ENCODE measurements at regions not wholly inside any gene's neighbourhood (a gene's known extent, or its start where the extent isn't known, plus 50 kb on each side); places are given as distances from the start of the nearest gene placed in this dataset.

- no peak for DNase-seq (ENCODE audit: low spot score)
- H3K9me3 ChIP-seq (ENCODE audit: control insufficient read depth in 4 of 4, low read length in 3 of 4): peaks cover 5 to 18% (median 8%) of the 10 kb centered on the region in 4 donors
- H3K9ac ChIP-seq (ENCODE audit: low read depth in 1 of 2, low read length in 2 of 2): no peak overlapping the region
- H3K4me1 ChIP-seq (ENCODE audit: control insufficient read depth in 4 of 4, insufficient read depth in 4 of 4, low read length in 3 of 4): no peaks in the 10 kb centered on the region
- no peaks in the 10 kb centered on the region for H3K36me3 ChIP-seq (ENCODE audit: control insufficient read depth in 4 of 4, insufficient read depth in 3 of 4, low read depth in 1 of 4, low read length in 3 of 4)
- no peak overlapping the region for H3K27ac ChIP-seq (ENCODE audit: low read depth in 1 of 2, low read length in 2 of 2)
- no peak overlapping the region for H3K4me3 ChIP-seq (ENCODE audit: low read depth in 1 of 3, low read length in 3 of 3)
- no peak for TF ChIP-seq FOXA1 (IDR thresholded peaks at IDR 0.05)
- no peak for TF ChIP-seq ZBTB33 (IDR thresholded peaks at IDR 0.05)
- no peak for TF ChIP-seq JUND (IDR thresholded peaks at IDR 0.05)
- TF ChIP-seq FOXA2 (IDR thresholded peaks at IDR 0.05): no peak
- TF ChIP-seq MAX (IDR thresholded peaks at IDR 0.05): no peak
- no peak for TF ChIP-seq CTCF (IDR thresholded peaks at IDR 0.05; ENCODE audit: low read depth, low read length, missing input control)
- no peak for TF ChIP-seq NR2F2 (IDR thresholded peaks at IDR 0.05)
- TF ChIP-seq RAD21 (IDR thresholded peaks at IDR 0.05): no peak
- no peak for TF ChIP-seq YY1 (IDR thresholded peaks at IDR 0.05)
- no peak for TF ChIP-seq HNF4A (conservative IDR thresholded peaks at IDR 0.05)
- no peak for TF ChIP-seq TAF1 (conservative IDR thresholded peaks at IDR 0.05)
- TF ChIP-seq EGR1 (IDR thresholded peaks at IDR 0.05; ENCODE audit: low read depth in 2 of 2): no peak
- no peak for TF ChIP-seq HNF4G (IDR thresholded peaks at IDR 0.05)
- TF ChIP-seq ATF3 (IDR thresholded peaks at IDR 0.05): no peak
- no peak for TF ChIP-seq SP1 (IDR thresholded peaks at IDR 0.05)
- TF ChIP-seq RXRA (IDR thresholded peaks at IDR 0.05): no peak
- H3K27me3 ChIP-seq (ENCODE audit: control insufficient read depth in 4 of 4, insufficient read depth in 4 of 4, low read length in 3 of 4): peaks cover 0 to 2% (median 0%) of the 10 kb centered on the region in 4 donors
- 89% methylated on average over 4 of the region's 4 CpGs for WGBS
Observed at GRCh38 chr9:108662956-108663355, 192.8 kb downstream of the ACTL7B start.

- Histone ChIP-seq H3K27me3 (ENCODE audit: control insufficient read depth in 4 of 4, insufficient read depth in 4 of 4, low read length in 3 of 4) (peaks cover 0 to 2% (median 0%) of the 10 kb centered on the region in 4 donors), H3K4me3 (ENCODE audit: low read depth in 1 of 3, low read length in 3 of 3) (no peak overlapping the region), H3K9ac (ENCODE audit: low read depth in 1 of 2, low read length in 2 of 2) (no peak overlapping the region), H3K4me1 (ENCODE audit: control insufficient read depth in 4 of 4, insufficient read depth in 4 of 4, low read length in 3 of 4) (no peaks in the 10 kb centered on the region), H3K9me3 (ENCODE audit: control insufficient read depth in 4 of 4, low read length in 3 of 4) (peaks cover 5 to 18% (median 8%) of the 10 kb centered on the region in 4 donors), H3K36me3 (ENCODE audit: control insufficient read depth in 4 of 4, insufficient read depth in 3 of 4, low read depth in 1 of 4, low read length in 3 of 4) (no peaks in the 10 kb centered on the region), H3K27ac (ENCODE audit: low read depth in 1 of 2, low read length in 2 of 2) (no peak overlapping the region)
- no peak for DNase-seq (ENCODE audit: low spot score)
- 74% methylated on average over 6 of the region's 6 CpGs for WGBS
- TF ChIP-seq CTCF (IDR thresholded peaks at IDR 0.05; ENCODE audit: low read depth, low read length, missing input control) (no peak), RAD21 (IDR thresholded peaks at IDR 0.05) (no peak), YY1 (IDR thresholded peaks at IDR 0.05) (no peak), HNF4G (IDR thresholded peaks at IDR 0.05) (no peak), GABPA (IDR thresholded peaks at IDR 0.05 in 1 of 2, conservative IDR thresholded peaks at IDR 0.05 in 1 of 2) (no peak), RXRA (IDR thresholded peaks at IDR 0.05) (no peak), ATF3 (IDR thresholded peaks at IDR 0.05) (no peak), FOXA2 (IDR thresholded peaks at IDR 0.05) (no peak), NR2F2 (IDR thresholded peaks at IDR 0.05) (no peak), HNF4A (conservative IDR thresholded peaks at IDR 0.05) (no peak), EGR1 (IDR thresholded peaks at IDR 0.05; ENCODE audit: low read depth in 2 of 2) (no peak), TAF1 (conservative IDR thresholded peaks at IDR 0.05) (no peak), SP1 (IDR thresholded peaks at IDR 0.05) (no peak)
Observed at GRCh38 chr9:108662091-108662875, 193.5 kb downstream of the ACTL7B start.
